Small intestine (tissue), 7 donors: ENCODE measurements at regions not wholly inside any gene's neighbourhood (a gene's known extent, or its start where the extent isn't known, plus 50 kb on each side); places are given as distances from the start of the nearest gene placed in this dataset.

ENCODE experiments used
- DNase-seq, 2 donors: peaks; one replicate each; pipeline versions ENCODE4 v3.0.0 to v3.0.0-alpha.2; 2013
- FAIRE-seq: peaks from 2 replicates; lab custom pipeline; 2012; peaks lifted over from hg19 to GRCh38; lab: Jason Lieb, UNC
- H3K27ac ChIP-seq, 3 donors: one replicate each; pipeline ENCODE4 v1.5.1; 2013; ENCODE audit warnings: low read length in 2 of 3, mild to moderate bottlenecking in 2 of 3, control low read depth in 1 of 3, inconsistent platforms in 1 of 3, low read depth in 1 of 3, moderate library complexity in 1 of 3
- H3K27me3 ChIP-seq, 3 donors: one replicate each; pipeline ENCODE4 v1.6.1; 2013; ENCODE audit warnings: low read length in 3 of 3, inconsistent platforms in 1 of 3; ENCODE audit not compliant: control insufficient read depth in 3 of 3, insufficient read depth in 3 of 3
- H3K36me3 ChIP-seq, 3 donors: one replicate each; pipeline ENCODE4 v1.6.1; 2013; ENCODE audit warnings: low read length in 3 of 3, inconsistent platforms in 1 of 3, low read depth in 1 of 3, mild to moderate bottlenecking in 1 of 3, moderate library complexity in 1 of 3; ENCODE audit not compliant: control insufficient read depth in 3 of 3, insufficient read depth in 2 of 3
- H3K4me1 ChIP-seq, 3 donors: one replicate each; pipeline ENCODE4 v1.6.1; 2013; ENCODE audit warnings: low read length in 2 of 3, inconsistent platforms in 1 of 3, low read depth in 1 of 3, mild to moderate bottlenecking in 1 of 3, moderate library complexity in 1 of 3; ENCODE audit not compliant: control insufficient read depth in 3 of 3, insufficient read depth in 2 of 3
- H3K4me3 ChIP-seq, 3 donors: one replicate each; pipeline ENCODE4 v1.5.1; 2013; ENCODE audit warnings: low read length in 3 of 3, control low read depth in 1 of 3, inconsistent platforms in 1 of 3, low read depth in 1 of 3, mild to moderate bottlenecking in 1 of 3, moderate library complexity in 1 of 3
- H3K9me3 ChIP-seq, 2 donors: one replicate each; pipeline ENCODE4 v1.6.1; 2013; ENCODE audit warnings: low read depth in 1 of 2, low read length in 1 of 2; ENCODE audit not compliant: control insufficient read depth in 2 of 2, insufficient read depth in 1 of 2
- WGBS, 3 donors: extraction: QIAGEN DNeasy Blood & Tissue Kit; methylation state at CpG; one replicate each; pipeline ENCODE4 v1.1.7; 2013; 5-methylcytosine and 5-hydroxymethylcytosine counted together
- donor health status: healthy with polysubstance abuse.
- donor health status: control.
- donor health status: control.
- donor health status: Bipolar disorder and iron deficiency.
- donor health status: healthy.

- no peak overlapping the region for H3K4me3 ChIP-seq
- WGBS, 3 donors: 50 to 73% (median 53%) methylated on average over 4 of the region's 4 CpGs
- DNase-seq (no peak), FAIRE-seq (no peak)
- no peaks in the 10 kb centered on the region for H3K9me3 ChIP-seq
- no peaks in the 10 kb centered on the region for H3K36me3 ChIP-seq
- no peaks in the 10 kb centered on the region for H3K4me1 ChIP-seq
- no peak overlapping the region for H3K27ac ChIP-seq
- H3K27me3 ChIP-seq: no peaks in the 10 kb centered on the region
These were observed 541.6 kb downstream of the REEP3 start for GRCh38 chr10:64062793-64063192.

GRCh38 chr10:64067009-64067606, 545.9 kb downstream of the REEP3 start:
- Histone ChIP-seq H3K9me3 (no peaks in the 10 kb centered on the region), H3K27me3 (peaks cover 0 to 7% (median 2%) of the 10 kb centered on the region in 3 donors), H3K27ac (no peak overlapping the region), H3K36me3 (no peaks in the 10 kb centered on the region), H3K4me3 (no peak overlapping the region), H3K4me1 (no peaks in the 10 kb centered on the region)
- 39 to 83% (median 52%) methylated on average over 4 of the region's 4 CpGs for WGBS, 3 donors
- no peak for DNase-seq
- no peak for FAIRE-seq

GRCh38 chr10:64067859-64068258, 546.7 kb downstream of the REEP3 start:
- 70 to 92% (median 78%) methylated on average over 2 of the region's 2 CpGs for WGBS, 3 donors
- no peak overlapping the region for H3K27ac ChIP-seq
- peaks cover 0 to 7% (median 2%) of the 10 kb centered on the region in 3 donors for H3K27me3 ChIP-seq
- FAIRE-seq: no peak
- DNase-seq: no peak
- H3K9me3 ChIP-seq: no peaks in the 10 kb centered on the region
- H3K4me1 ChIP-seq: no peaks in the 10 kb centered on the region
- H3K4me3 ChIP-seq: no peak overlapping the region
- no peaks in the 10 kb centered on the region for H3K36me3 ChIP-seq

GRCh38 chr10:64070241-64070640, 549.0 kb downstream of the REEP3 start:
- no peak for FAIRE-seq
- H3K9me3 ChIP-seq: no peaks in the 10 kb centered on the region
- WGBS, 3 donors: 50 to 88% (median 79%) methylated on average over 1 of the region's 1 CpG
- peaks cover 0 to 7% (median 2%) of the 10 kb centered on the region in 3 donors for H3K27me3 ChIP-seq
- no peaks in the 10 kb centered on the region for H3K36me3 ChIP-seq
- no peak for DNase-seq
- H3K4me1 ChIP-seq: no peaks in the 10 kb centered on the region
- no peak overlapping the region for H3K27ac ChIP-seq
- no peak overlapping the region for H3K4me3 ChIP-seq

- no peak overlapping the region for H3K27ac ChIP-seq
- no peaks in the 10 kb centered on the region for H3K36me3 ChIP-seq
- H3K9me3 ChIP-seq: no peaks in the 10 kb centered on the region
- H3K4me1 ChIP-seq: no peaks in the 10 kb centered on the region
- no peak overlapping the region for H3K4me3 ChIP-seq
- H3K27me3 ChIP-seq: peaks cover 0 to 7% (median 2%) of the 10 kb centered on the region in 3 donors
- FAIRE-seq: no peak
- WGBS, 3 donors: 55 to 85% (median 74%) methylated on average over 5 of the region's 5 CpGs
- no peak for DNase-seq
These were observed 550.0 kb downstream of the REEP3 start for GRCh38 chr10:64071218-64071617.

- WGBS, 3 donors: 48 to 73% (median 55%) methylated on average over 2 of the region's 2 CpGs
- FAIRE-seq: no peak
These were observed 554.4 kb downstream of the REEP3 start for GRCh38 chr10:64075604-64076003.

GRCh38 chr10:64076322-64076940, 555.2 kb downstream of the REEP3 start:
- FAIRE-seq (no peak), DNase-seq (no peak)
- Histone ChIP-seq H3K9me3 (no peaks in the 10 kb centered on the region), H3K36me3 (no peaks in the 10 kb centered on the region), H3K4me1 (no peaks in the 10 kb centered on the region), H3K27me3 (no peaks in the 10 kb centered on the region), H3K4me3 (no peak overlapping the region), H3K27ac (no peak overlapping the region)
- 80 to 85% (median 81%) methylated on average over 7 of the region's 7 CpGs for WGBS, 3 donors

More at GRCh38 chr10:64075604-64076003, 554.4 kb downstream of the REEP3 start:
- Histone ChIP-seq H3K4me1 (no peaks in the 10 kb centered on the region), H3K4me3 (no peak overlapping the region), H3K27me3 (peaks cover 0 to 2% (median 0%) of the 10 kb centered on the region in 3 donors), H3K36me3 (no peaks in the 10 kb centered on the region), H3K27ac (no peak overlapping the region), H3K9me3 (no peaks in the 10 kb centered on the region)
- no peak for DNase-seq

GRCh38 chr10:64079341-64079740, 558.1 kb downstream of the REEP3 start:
- Histone ChIP-seq H3K4me3 (no peak overlapping the region), H3K27ac (no peak overlapping the region), H3K27me3 (no peaks in the 10 kb centered on the region), H3K4me1 (no peaks in the 10 kb centered on the region), H3K36me3 (no peaks in the 10 kb centered on the region), H3K9me3 (no peaks in the 10 kb centered on the region)
- WGBS, 3 donors: 38 to 70% (median 58%) methylated on average over 1 of the region's 1 CpG
- FAIRE-seq (no peak), DNase-seq (no peak)
